ENCODE measurements at regions not wholly inside any gene's neighbourhood (a gene's known extent, or its start where the extent isn't known, plus 50 kb on each side); places are given as distances from the start of the nearest gene placed in this dataset.

- peak; percentile 28 for DNase-seq
These were observed 1081.6 kb downstream of the BRD1 start for GRCh38 chr22:48745842-48746788.

- DNase-seq: no peak
These were observed 1082.5 kb downstream of the BRD1 start for GRCh38 chr22:48744967-48745841.

- DNase-seq: peak; percentile 32
These were observed 1083.4 kb downstream of the BRD1 start for GRCh38 chr22:48744283-48744641.

GRCh38 chr22:48743601-48744282 is 1083.9 kb downstream of the BRD1 start:
- no peak for DNase-seq

- DNase-seq: no peak
These were observed 1084.9 kb downstream of the BRD1 start for GRCh38 chr22:48742556-48743343.

GRCh38 chr22:48742191-48742555 is 1085.5 kb downstream of the BRD1 start:
- DNase-seq: peak; percentile 26

- no peak for DNase-seq
These were observed 1086.1 kb downstream of the BRD1 start for GRCh38 chr22:48741540-48741939.

- no peak for DNase-seq
These were observed 1086.8 kb downstream of the BRD1 start for GRCh38 chr22:48740731-48741405.

- no peak for DNase-seq
These were observed 1087.5 kb downstream of the BRD1 start for GRCh38 chr22:48740086-48740730.

GRCh38 chr22:48739348-48740085 is 1088.2 kb downstream of the BRD1 start:
- no peak for DNase-seq

- no peak for DNase-seq
These were observed 1089.3 kb downstream of the BRD1 start for GRCh38 chr22:48738204-48738980.

- no peak for DNase-seq
These were observed 1090.0 kb downstream of the BRD1 start for GRCh38 chr22:48737461-48738203.

- DNase-seq: no peak
These were observed 1090.8 kb downstream of the BRD1 start for GRCh38 chr22:48736593-48737460.

- no peak for DNase-seq
These were observed 1092.7 kb downstream of the BRD1 start for GRCh38 chr22:48734961-48735360.

- no peak for DNase-seq
These were observed 1093.3 kb downstream of the BRD1 start for GRCh38 chr22:48734359-48734758.

GRCh38 chr22:48729499-48730171 is 1098.0 kb downstream of the BRD1 start:
- DNase-seq: no peak

- DNase-seq: no peak
These were observed 1100.1 kb downstream of the BRD1 start for GRCh38 chr22:48727454-48728058.
